PC-3 (cell line): ENCODE measurements at regions not wholly inside any gene's neighbourhood (a gene's known extent, or its start where the extent isn't known, plus 50 kb on each side); places are given as distances from the start of the nearest gene placed in this dataset.

Source experiments
- ATAC-seq: fragments of 200-7000 bp; cut with Tn5 transposase; 2 replicates; pipeline ENCODE4 v1.9.1; 2020; ENCODE audit warnings: mild to moderate bottlenecking, moderate library complexity
- BruUV-seq: library from RNA; stranded (reverse); fragments of 400-500 nt; replicated peaks from 2 replicates; lab custom pipeline; 2021; lab: Mats Ljungman, UMichigan
- CTCF ChIA-PET: fragments of 300-600 bp; sonication (Branson Sonifier 250); formaldehyde crosslinking; loops from one replicate; lab custom pipeline; 2022; ENCODE audit warnings: antibody characterized with exemption; lab: Charles Lee
- POLR2A ChIA-PET: fragments of 300-600 bp; sonication (Branson Sonifier 250); formaldehyde crosslinking; loops from one replicate; lab custom pipeline; 2022; ENCODE audit warnings: antibody characterized with exemption; ENCODE audit not compliant: unreplicated experiment; lab: Charles Lee
- DNase-seq: peaks from one replicate; pipeline ENCODE4 v3.0.0-alpha.2; 2015
- H2AFZ ChIP-seq: fragments of 300-600 bp; sonication (generic); 2 replicates; pipeline ENCODE4 v1.6.0; 2016; ENCODE audit warnings: antibody characterized with exemption, low read length
- H3F3A ChIP-seq: fragments of 300-600 bp; sonication (generic); one replicate; pipeline ENCODE4 v1.6.0; 2017; ENCODE audit warnings: antibody characterized with exemption, low read length, control low read depth, mild to moderate bottlenecking; ENCODE audit not compliant: unreplicated experiment
- H3K27ac ChIP-seq: fragments of 300-600 bp; sonication (generic); 2 replicates; pipeline ENCODE4 v1.5.1; 2016; ENCODE audit warnings: mild to moderate bottlenecking, low read length
- H3K27me3 ChIP-seq: fragments of 300-600 bp; sonication (generic); 2 replicates; pipeline ENCODE4 v1.6.1; 2016; ENCODE audit warnings: low read length, mixed read lengths
- H3K36me3 ChIP-seq: fragments of 300-600 bp; sonication (generic); 2 replicates; pipeline ENCODE4 v1.6.1; 2016; ENCODE audit warnings: low read depth, mixed run types, low read length, mixed read lengths
- H3K4me1 ChIP-seq: fragments of 300-600 bp; sonication (generic); 2 replicates; pipeline ENCODE4 v1.5.1; 2016; ENCODE audit warnings: low read length; ENCODE audit not compliant: insufficient read depth
- H3K4me2 ChIP-seq: fragments of 300-600 bp; sonication (generic); 2 replicates; pipeline ENCODE4 v1.6.0; 2016; ENCODE audit warnings: low read length
- H3K4me3 ChIP-seq: fragments of 300-600 bp; sonication (generic); 2 replicates; pipeline ENCODE4 v1.5.1; 2016; ENCODE audit warnings: mild to moderate bottlenecking, low read length, mixed read lengths
- H3K79me2 ChIP-seq: fragments of 300-600 bp; sonication (generic); 2 replicates; pipeline ENCODE4 v1.6.1; 2017; ENCODE audit warnings: low read length, mixed read lengths
- H3K9ac ChIP-seq: fragments of 300-600 bp; sonication (generic); 2 replicates; pipeline ENCODE4 v1.6.0; 2016; ENCODE audit warnings: mild to moderate bottlenecking, low read length
- H3K9me2 ChIP-seq: fragments of 300-600 bp; sonication (generic); replicated peaks from 2 replicates; pipeline ENCODE4 v1.6.1; 2016; ENCODE audit warnings: mixed run types, low read length, mixed read lengths
- H3K9me3 ChIP-seq: fragments of 300-600 bp; sonication (generic); 2 replicates; pipeline ENCODE4 v1.6.1; 2016; ENCODE audit warnings: low read length, mixed read lengths
- H4K20me1 ChIP-seq: fragments of 300-600 bp; sonication (generic); 2 replicates; pipeline ENCODE4 v1.6.1; 2016; ENCODE audit warnings: low read length, mixed read lengths
- CTCF ChIP-seq: fragments of 300-600 bp; sonication (generic); conservative IDR thresholded peaks from 2 replicates; pipeline ENCODE4 v1.5.1; 2017; ENCODE audit warnings: antibody characterized with exemption, low read depth, mild to moderate bottlenecking, low read length
- EZH2 ChIP-seq: fragments of 300-600 bp; sonication (generic); IDR thresholded peaks from one replicate; pipeline ENCODE4 v1.6.1; 2017; ENCODE audit warnings: antibody characterized with exemption, mild to moderate bottlenecking, low read length; ENCODE audit not compliant: unreplicated experiment
- EZH2phosphoT487 ChIP-seq: fragments of 300-600 bp; sonication (generic); IDR thresholded peaks from 2 replicates; pipeline ENCODE4 v1.6.1; 2018; ENCODE audit warnings: mild to moderate bottlenecking, antibody characterized with exemption, low read length, borderline replicate concordance
- intact Hi-C: fragments of 100-400 bp; cut with micrococcal nuclease; formaldehyde crosslinking; loops from 2 replicates; pipeline ENCODE4 v1.9.0; 2023

- intact Hi-C loops, result no loop called here
- Histone ChIP-seq H3K36me3 (no peaks in the 10 kb centered on the region), H3K4me1 (no peaks in the 10 kb centered on the region), H3K9me3 (no peaks in the 10 kb centered on the region), H3K4me3 (no peak overlapping the region), H2AFZ (no peak overlapping the region), H3K4me2 (no peak overlapping the region), H3F3A (no peaks in the 10 kb centered on the region), H4K20me1 (no peaks in the 10 kb centered on the region), H3K27ac (no peak overlapping the region), H3K9ac (no peak overlapping the region), H3K27me3 (peaks cover 36% of the 10 kb centered on the region), H3K79me2 (no peaks in the 10 kb centered on the region), H3K9me2 (no peaks in the 10 kb centered on the region)
- TF ChIP-seq CTCF (no peak), EZH2 (no peak), EZH2phosphoT487 (no peak)
- ATAC-seq (no peak), DNase-seq (no peak)
- ChIA-PET CTCF (no interaction called here), POLR2A (no interaction called here)
- no TSS peak for BruUV-seq
Observed at GRCh38 chr11:116648247-116649174, 124.3 kb downstream of the BUD13 start.

- no peaks in the 10 kb centered on the region for H3K4me1 ChIP-seq
- no peak overlapping the region for H3K4me2 ChIP-seq
- peaks cover 36% of the 10 kb centered on the region for H3K27me3 ChIP-seq
- H3K9me2 ChIP-seq, result no peaks in the 10 kb centered on the region
- POLR2A ChIA-PET, result no interaction called here
- BruUV-seq, result no TSS peak
- H4K20me1 ChIP-seq, result no peaks in the 10 kb centered on the region
- CTCF ChIA-PET, result no interaction called here
- H3K9ac ChIP-seq, result no peak overlapping the region
- DNase-seq (no peak), ATAC-seq (no peak)
- no peaks in the 10 kb centered on the region for H3F3A ChIP-seq
- H2AFZ ChIP-seq, result no peak overlapping the region
- no peaks in the 10 kb centered on the region for H3K79me2 ChIP-seq
- H3K27ac ChIP-seq, result no peak overlapping the region
- H3K4me3 ChIP-seq, result no peak overlapping the region
- intact Hi-C loops, result no loop called here
- H3K9me3 ChIP-seq, result no peaks in the 10 kb centered on the region
- TF ChIP-seq EZH2phosphoT487 (no peak), CTCF (no peak), EZH2 (no peak)
- H3K36me3 ChIP-seq, result no peaks in the 10 kb centered on the region
Observed at GRCh38 chr11:116647305-116648080, 125.3 kb downstream of the BUD13 start.
